Breast epithelium (tissue), 3 donors: ENCODE measurements at regions not wholly inside any gene's neighbourhood (a gene's known extent, or its start where the extent isn't known, plus 50 kb on each side); places are given as distances from the start of the nearest gene placed in this dataset.
"Not testable (repeated sequence)": the region's sequence is repeated elsewhere in the genome, so short reads cannot be mapped to it uniquely, and the experiment has no call there.

ENCODE experiments used
- POLR2A ChIP-seq: fragments of 450-650 bp; IDR thresholded peaks from one replicate; pipeline ENCODE4 v1.6.1; 2016; ENCODE audit warnings: antibody characterized with exemption, mild to moderate bottlenecking, moderate library complexity
- TF ChIP-seq, protein P1 (sequence below), 3 donors: fragments of 450-650 bp; IDR thresholded peaks; one replicate each; pipeline ENCODE4 v1.5.1; 2016 to 2017; ENCODE audit warnings: antibody characterized with exemption in 3 of 3, mild to moderate bottlenecking in 3 of 3, moderate library complexity in 3 of 3

- TF ChIP-seq, protein P1, sequence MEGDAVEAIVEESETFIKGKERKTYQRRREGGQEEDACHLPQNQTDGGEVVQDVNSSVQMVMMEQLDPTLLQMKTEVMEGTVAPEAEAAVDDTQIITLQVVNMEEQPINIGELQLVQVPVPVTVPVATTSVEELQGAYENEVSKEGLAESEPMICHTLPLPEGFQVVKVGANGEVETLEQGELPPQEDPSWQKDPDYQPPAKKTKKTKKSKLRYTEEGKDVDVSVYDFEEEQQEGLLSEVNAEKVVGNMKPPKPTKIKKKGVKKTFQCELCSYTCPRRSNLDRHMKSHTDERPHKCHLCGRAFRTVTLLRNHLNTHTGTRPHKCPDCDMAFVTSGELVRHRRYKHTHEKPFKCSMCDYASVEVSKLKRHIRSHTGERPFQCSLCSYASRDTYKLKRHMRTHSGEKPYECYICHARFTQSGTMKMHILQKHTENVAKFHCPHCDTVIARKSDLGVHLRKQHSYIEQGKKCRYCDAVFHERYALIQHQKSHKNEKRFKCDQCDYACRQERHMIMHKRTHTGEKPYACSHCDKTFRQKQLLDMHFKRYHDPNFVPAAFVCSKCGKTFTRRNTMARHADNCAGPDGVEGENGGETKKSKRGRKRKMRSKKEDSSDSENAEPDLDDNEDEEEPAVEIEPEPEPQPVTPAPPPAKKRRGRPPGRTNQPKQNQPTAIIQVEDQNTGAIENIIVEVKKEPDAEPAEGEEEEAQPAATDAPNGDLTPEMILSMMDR (IDR thresholded peaks at IDR 0.05), result not testable (repeated sequence)
- TF ChIP-seq POLR2A, result not testable (repeated sequence)
Observed at GRCh38 chr6:14242912-14243311, 125.3 kb downstream of the CD83 start.
